Upper lobe of right lung (tissue), 1 donor: ENCODE measurements at regions not wholly inside any gene's neighbourhood (a gene's known extent, or its start where the extent isn't known, plus 50 kb on each side); places are given as distances from the start of the nearest gene placed in this dataset.

Experiments
- ATAC-seq: fragments of 200-7000 bp; cut with Tn5 transposase; one replicate; pipeline ENCODE4 v1.9.1; 2020; ENCODE audit warnings: mild to moderate bottlenecking, moderate library complexity
- DNase-seq: peaks from one replicate; pipeline ENCODE4 v3.0.0-alpha.2; 2020
- H3K27ac ChIP-seq: fragments of 200-600 bp; one replicate; pipeline ENCODE4 v1.8.0; 2022
- H3K27me3 ChIP-seq: fragments of 200-600 bp; one replicate; pipeline ENCODE4 v1.8.0; 2022; ENCODE audit warnings: mild to moderate bottlenecking
- H3K36me3 ChIP-seq: fragments of 200-600 bp; one replicate; pipeline ENCODE4 v1.8.0; 2022
- H3K4me1 ChIP-seq: fragments of 200-600 bp; one replicate; pipeline ENCODE4 v1.8.0; 2022
- H3K4me3 ChIP-seq: fragments of 200-600 bp; one replicate; pipeline ENCODE4 v1.8.0; 2022; ENCODE audit warnings: mild to moderate bottlenecking
- H3K9me3 ChIP-seq: fragments of 200-600 bp; one replicate; pipeline ENCODE4 v1.8.0; 2022
- CTCF ChIP-seq: fragments of 200-600 bp; IDR thresholded peaks from one replicate; pipeline ENCODE4 v1.8.0; 2022; ENCODE audit warnings: antibody characterized with exemption
- intact Hi-C: fragments of 100-400 bp; cut with DNase I; formaldehyde crosslinking; loops from one replicate; pipeline ENCODE4 v1.11.0; 2022
- donor health status: DM: no; HTN: yes; CAD: no; lungs with severe emphysema.

GRCh38 chr5:115387816-115388215 is 91.4 kb upstream of the CCDC112 start:
- Histone ChIP-seq H3K36me3 (no peaks in the 10 kb centered on the region), H3K4me1 (no peaks in the 10 kb centered on the region), H3K27me3 (no peaks in the 10 kb centered on the region), H3K9me3 (no peaks in the 10 kb centered on the region), H3K27ac (no peak overlapping the region), H3K4me3 (no peak overlapping the region)
- no peak for DNase-seq
- no peak for TF ChIP-seq CTCF
- intact Hi-C loops: no loop called here
- ATAC-seq: no peak

GRCh38 chr5:115386657-115387056 is 90.2 kb upstream of the CCDC112 start:
- Histone ChIP-seq H3K27me3 (no peaks in the 10 kb centered on the region), H3K4me3 (no peak overlapping the region), H3K9me3 (no peaks in the 10 kb centered on the region), H3K36me3 (no peaks in the 10 kb centered on the region), H3K4me1 (no peaks in the 10 kb centered on the region), H3K27ac (no peak overlapping the region)
- ATAC-seq: no peak
- no peak for DNase-seq
- intact Hi-C loops: no loop called here
- no peak for TF ChIP-seq CTCF

- ATAC-seq: no peak
- Histone ChIP-seq H3K36me3 (no peaks in the 10 kb centered on the region), H3K27ac (no peak overlapping the region), H3K4me3 (no peak overlapping the region), H3K27me3 (no peaks in the 10 kb centered on the region), H3K4me1 (no peaks in the 10 kb centered on the region), H3K9me3 (no peaks in the 10 kb centered on the region)
- intact Hi-C loops: no loop called here
- no peak for DNase-seq
- TF ChIP-seq CTCF: no peak
Observed at GRCh38 chr5:115384587-115385375, 88.3 kb upstream of the CCDC112 start.

- Histone ChIP-seq H3K36me3 (no peaks in the 10 kb centered on the region), H3K4me3 (no peak overlapping the region), H3K27me3 (no peaks in the 10 kb centered on the region), H3K4me1 (no peaks in the 10 kb centered on the region), H3K9me3 (no peaks in the 10 kb centered on the region), H3K27ac (no peak overlapping the region)
- ATAC-seq (no peak), DNase-seq (no peak)
- TF ChIP-seq CTCF: no peak
- intact Hi-C loops: no loop called here
Observed at GRCh38 chr5:115382989-115383388, 86.5 kb upstream of the CCDC112 start.

- no peaks in the 10 kb centered on the region for H3K27me3 ChIP-seq
- no peak overlapping the region for H3K4me3 ChIP-seq
- intact Hi-C loops: no loop called here
- TF ChIP-seq CTCF: no peak
- no peaks in the 10 kb centered on the region for H3K36me3 ChIP-seq
- ATAC-seq: no peak
- no peak for DNase-seq
- no peaks in the 10 kb centered on the region for H3K9me3 ChIP-seq
- no peak overlapping the region for H3K27ac ChIP-seq
- H3K4me1 ChIP-seq: peaks cover 6% of the 10 kb centered on the region
Observed at GRCh38 chr5:115381911-115382662, 85.6 kb upstream of the CCDC112 start.
